ENCODE measurements at regions not wholly inside any gene's neighbourhood (a gene's known extent, or its start where the extent isn't known, plus 50 kb on each side); places are given as distances from the start of the nearest gene placed in this dataset.

DNA sequence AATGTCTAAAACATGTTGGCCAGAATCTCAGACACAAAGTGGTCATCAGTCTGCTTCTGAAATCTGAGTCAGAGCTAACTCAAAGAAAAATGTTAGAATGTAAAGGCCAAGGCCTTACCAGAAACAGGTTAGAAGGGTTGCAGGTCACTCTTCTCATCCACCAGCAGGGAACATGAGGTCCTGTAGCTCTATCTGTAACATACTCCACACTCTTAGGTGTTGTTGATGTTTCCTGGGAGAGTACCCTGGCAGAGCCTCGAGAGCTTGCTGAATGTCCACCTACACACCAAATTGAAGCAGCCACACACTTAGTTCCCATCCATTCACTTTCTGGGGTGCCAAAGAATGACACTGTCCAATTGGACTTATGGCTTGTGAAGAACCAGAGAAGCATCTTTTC is 76.6 kb upstream of the INPP4B start:
- TF ChIP-seq, protein P1, sequence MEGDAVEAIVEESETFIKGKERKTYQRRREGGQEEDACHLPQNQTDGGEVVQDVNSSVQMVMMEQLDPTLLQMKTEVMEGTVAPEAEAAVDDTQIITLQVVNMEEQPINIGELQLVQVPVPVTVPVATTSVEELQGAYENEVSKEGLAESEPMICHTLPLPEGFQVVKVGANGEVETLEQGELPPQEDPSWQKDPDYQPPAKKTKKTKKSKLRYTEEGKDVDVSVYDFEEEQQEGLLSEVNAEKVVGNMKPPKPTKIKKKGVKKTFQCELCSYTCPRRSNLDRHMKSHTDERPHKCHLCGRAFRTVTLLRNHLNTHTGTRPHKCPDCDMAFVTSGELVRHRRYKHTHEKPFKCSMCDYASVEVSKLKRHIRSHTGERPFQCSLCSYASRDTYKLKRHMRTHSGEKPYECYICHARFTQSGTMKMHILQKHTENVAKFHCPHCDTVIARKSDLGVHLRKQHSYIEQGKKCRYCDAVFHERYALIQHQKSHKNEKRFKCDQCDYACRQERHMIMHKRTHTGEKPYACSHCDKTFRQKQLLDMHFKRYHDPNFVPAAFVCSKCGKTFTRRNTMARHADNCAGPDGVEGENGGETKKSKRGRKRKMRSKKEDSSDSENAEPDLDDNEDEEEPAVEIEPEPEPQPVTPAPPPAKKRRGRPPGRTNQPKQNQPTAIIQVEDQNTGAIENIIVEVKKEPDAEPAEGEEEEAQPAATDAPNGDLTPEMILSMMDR (IDR thresholded peaks at IDR 0.05; ENCODE audit: low read length, missing control alignments) = no peak
- DNase-seq (ENCODE audit: low read depth) = no peak
- H3K4me3 ChIP-seq (replicated peaks; ENCODE audit: low read depth, low read length) = no peak overlapping the region

DNA sequence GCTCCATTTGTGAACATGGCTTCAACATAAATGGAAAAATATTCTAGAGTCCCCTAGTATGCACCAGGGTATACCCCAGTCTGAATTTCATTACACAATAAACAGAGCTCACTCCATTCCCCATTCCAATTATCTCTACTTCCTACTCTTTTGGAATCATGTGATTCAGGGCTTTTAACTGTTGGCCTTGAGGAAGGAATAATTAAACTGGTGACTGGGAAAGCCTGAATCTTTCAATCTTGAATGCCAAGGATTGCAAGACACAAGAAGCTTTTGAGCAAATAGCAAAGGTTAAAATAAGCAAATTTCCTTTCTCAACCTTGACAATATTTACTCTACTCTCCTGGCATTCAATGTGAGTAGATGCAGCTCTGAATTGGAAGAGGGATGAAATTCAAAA is 77.5 kb upstream of the INPP4B start:
- no peak overlapping the region for H3K4me3 ChIP-seq (replicated peaks; ENCODE audit: low read depth, low read length)
- DNase-seq (ENCODE audit: low read depth) = no peak
- TF ChIP-seq, protein P1 (IDR thresholded peaks at IDR 0.05; ENCODE audit: low read length, missing control alignments) = no peak

DNA sequence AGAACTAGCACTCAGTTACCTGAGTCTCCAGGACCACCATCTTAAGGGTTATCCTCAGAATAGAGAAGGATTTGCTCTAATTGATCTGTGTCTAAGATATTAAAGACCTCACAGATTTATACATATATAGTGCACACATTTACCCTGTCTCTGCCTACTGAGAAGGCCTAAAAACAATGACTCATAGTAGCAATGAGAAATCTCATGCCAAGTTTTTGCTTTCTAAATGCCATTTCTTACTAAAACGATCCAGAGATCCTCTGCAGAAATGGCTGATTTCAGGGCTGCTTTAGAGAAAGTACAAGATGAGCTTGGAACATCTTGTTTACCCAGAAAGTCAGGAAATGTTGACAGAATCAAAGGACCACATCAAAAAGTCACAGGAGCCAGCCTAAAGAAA is 79.1 kb upstream of the INPP4B start:
- DNase-seq (ENCODE audit: low read depth) = no peak
- TF ChIP-seq, protein P1 (IDR thresholded peaks at IDR 0.05; ENCODE audit: low read length, missing control alignments) = no peak
- no peak overlapping the region for H3K4me3 ChIP-seq (replicated peaks; ENCODE audit: low read depth, low read length)

DNA sequence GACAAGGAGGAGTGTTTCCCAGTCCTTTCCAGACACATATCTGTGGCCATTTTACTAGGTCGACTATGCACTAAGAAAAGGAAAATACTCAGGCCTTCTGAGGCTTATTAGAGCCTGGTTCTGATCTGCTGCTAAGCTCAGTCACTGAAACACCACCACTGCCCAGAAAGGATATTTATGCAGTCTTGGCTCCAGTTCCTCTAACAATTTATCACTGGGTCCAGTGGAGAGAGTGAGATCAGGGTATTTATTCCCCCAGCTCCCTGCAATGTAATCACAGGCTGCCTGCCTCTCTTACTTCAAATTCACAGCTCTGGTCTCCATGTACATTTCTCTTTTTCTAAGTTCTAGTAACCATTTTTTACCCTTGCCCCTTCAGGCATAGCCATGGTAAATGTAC is 81.6 kb upstream of the INPP4B start:
- TF ChIP-seq, protein P1 (IDR thresholded peaks at IDR 0.05; ENCODE audit: low read length, missing control alignments) = no peak
- H3K4me3 ChIP-seq (replicated peaks; ENCODE audit: low read depth, low read length) = no peak overlapping the region
- no peak for DNase-seq (ENCODE audit: low read depth)

DNA sequence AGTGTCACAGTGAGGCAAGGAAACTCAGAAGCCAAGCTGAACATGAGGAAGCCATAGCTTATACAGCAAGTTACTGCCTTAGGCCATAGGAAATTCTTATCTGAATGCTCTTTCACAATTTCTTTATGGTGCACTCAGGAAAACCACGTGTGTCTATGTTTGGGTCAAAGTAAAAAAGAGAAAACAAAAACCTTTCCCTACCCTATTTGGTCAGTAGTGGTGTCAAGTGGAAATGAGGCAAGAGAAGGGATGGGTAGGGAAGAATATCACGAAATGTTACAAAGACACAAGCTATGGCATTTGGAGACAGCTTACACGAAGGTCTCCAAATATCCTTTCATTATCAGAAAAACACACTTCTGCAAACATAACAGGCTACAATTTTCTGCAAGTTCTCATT is 83.4 kb upstream of the INPP4B start:
- H3K4me3 ChIP-seq (replicated peaks; ENCODE audit: low read depth, low read length) = no peak overlapping the region
- TF ChIP-seq, protein P1 (IDR thresholded peaks at IDR 0.05; ENCODE audit: low read length, missing control alignments) = no peak
- no peak for DNase-seq (ENCODE audit: low read depth)

DNA sequence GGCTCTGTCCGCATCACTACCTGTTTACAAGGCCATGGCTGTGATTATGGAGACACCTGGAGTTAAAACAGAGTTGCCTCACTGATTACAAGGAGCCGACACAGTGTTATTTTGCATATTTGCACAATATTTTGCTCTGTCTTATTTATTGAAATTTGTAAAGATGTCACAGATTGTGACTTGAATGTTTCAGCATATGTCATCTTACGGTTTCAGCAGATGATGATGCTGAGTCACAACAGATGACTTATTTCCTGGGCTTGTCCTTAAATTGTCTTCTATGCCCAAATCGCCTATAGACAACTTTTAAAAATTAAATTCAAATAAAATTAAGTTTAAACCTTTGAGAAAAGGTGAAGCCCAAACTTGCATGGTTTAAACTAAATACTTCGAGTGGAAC is 87.1 kb upstream of the INPP4B start:
- TF ChIP-seq, protein P1 (IDR thresholded peaks at IDR 0.05; ENCODE audit: low read length, missing control alignments) = no peak
- no peak overlapping the region for H3K4me3 ChIP-seq (replicated peaks; ENCODE audit: low read depth, low read length)
- DNase-seq (ENCODE audit: low read depth) = no peak

DNA sequence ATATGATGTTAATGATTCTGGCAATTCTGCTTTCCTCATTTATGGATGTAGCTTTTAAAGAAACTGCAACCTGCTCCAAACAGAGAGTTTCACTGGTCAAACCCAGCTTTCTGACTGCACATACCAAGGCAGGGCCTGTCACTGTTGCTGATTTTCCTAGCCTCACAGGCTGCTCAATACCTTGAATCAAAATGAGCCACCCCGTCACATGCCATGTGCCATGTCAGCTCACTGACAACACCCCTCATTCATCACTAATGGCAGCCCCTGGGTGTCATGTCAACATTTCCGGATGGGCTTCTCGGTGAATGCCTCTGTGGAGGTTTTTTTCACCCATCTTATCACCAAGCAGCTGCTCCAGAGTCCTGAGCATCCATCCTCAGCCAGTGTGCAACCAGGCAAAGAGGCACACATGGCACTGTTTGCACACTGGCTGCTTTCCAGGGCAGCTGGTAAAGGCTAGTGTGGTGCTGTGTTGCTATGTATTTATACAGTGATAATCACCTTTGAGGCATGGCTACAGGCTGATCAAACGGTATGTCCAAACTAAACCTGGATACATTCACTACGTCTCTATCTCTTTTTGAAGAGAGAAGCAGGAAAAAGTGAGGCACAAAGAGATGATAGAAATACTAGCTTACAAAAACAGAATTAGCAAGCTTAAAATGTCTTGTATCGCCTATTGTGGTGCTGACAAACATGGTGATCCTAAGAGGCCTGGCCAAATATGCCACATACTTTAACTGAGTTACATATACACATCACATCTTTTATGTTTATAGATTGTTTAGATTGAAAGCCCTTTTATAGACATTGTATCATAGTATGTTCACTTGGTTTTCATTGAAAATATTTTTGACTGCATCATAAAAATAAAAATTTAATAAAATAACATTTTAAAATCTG is 94.6 kb upstream of the INPP4B start:
- H3K4me3 ChIP-seq (replicated peaks; ENCODE audit: low read depth, low read length) = no peak overlapping the region
- DNase-seq (ENCODE audit: low read depth) = no peak
- TF ChIP-seq, protein P1 (IDR thresholded peaks at IDR 0.05; ENCODE audit: low read length, missing control alignments) = no peak
